ENCODE measurements at regions not wholly inside any gene's neighbourhood (a gene's known extent, or its start where the extent isn't known, plus 50 kb on each side); places are given as distances from the start of the nearest gene placed in this dataset.

- TF ChIP-seq EZH2 (IDR thresholded peaks at IDR 0.05) (no peak), POLR2AphosphoS5 (IDR thresholded peaks at IDR 0.05; ENCODE audit: borderline replicate concordance, low read depth, low read length) (no peak), FOXP2 (optimal IDR thresholded peaks at IDR 0.05; ENCODE audit: control extremely low read depth, extremely low read length, insufficient read depth) (no peak)
Measured at GRCh38 chr17:70976447-70976846, 807.1 kb downstream of the KCNJ2 start.
